ENCODE measurements at regions not wholly inside any gene's neighbourhood (a gene's known extent, or its start where the extent isn't known, plus 50 kb on each side); places are given as distances from the start of the nearest gene placed in this dataset.

DNA sequence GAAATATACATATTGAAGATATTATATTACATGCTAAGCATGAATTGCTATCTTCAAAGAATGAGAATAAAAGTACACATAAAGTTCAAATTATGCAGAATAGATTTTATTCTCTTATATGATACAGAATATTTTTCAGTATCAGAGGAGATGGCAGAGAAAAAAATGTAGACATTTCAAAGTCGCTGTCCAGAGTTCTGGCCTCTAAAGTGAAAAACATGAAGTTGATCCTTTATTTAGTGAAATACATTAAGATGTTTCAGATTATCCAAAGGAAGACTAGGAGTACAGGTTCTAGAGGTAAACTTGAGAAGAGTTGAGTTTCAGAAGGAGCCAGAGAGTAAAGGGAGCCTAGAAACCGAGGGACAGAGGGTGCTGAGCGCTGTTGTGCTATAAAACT, 303.6 kb downstream of the UTP18 start:
- no peak for DNase-seq

DNA sequence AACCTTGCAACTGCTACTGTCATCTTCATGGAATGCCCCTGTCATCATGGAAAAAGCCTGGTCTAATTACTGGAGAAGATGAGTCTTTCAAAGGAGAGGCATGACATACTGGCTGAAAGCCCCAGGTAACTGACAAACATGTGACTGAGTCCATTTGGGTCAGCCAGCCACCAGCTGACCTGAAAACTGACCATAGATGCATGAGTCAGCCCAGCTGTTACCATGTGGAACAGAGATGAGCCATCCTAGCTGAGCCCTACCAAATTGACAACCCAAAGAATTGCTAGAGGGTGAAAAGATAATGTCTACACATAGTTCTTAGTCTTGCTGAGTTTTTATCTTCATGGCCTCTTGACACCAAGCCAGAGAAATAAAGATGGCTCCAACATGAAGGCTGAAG, 311.8 kb downstream of the UTP18 start:
- DNase-seq = no peak

Measured in CD4-positive, alpha-beta T cell treated with Interleukin-4 for 1 hour (primary cell).